EH (cell line): ENCODE measurements at regions not wholly inside any gene's neighbourhood (a gene's known extent, or its start where the extent isn't known, plus 50 kb on each side); places are given as distances from the start of the nearest gene placed in this dataset.
A peak's percentile ranks its signal among the peaks of the same experiment; 100 is the strongest.

Source experiments
- DNase-seq: peaks from one replicate; pipeline ENCODE4 v3.0.0-alpha.2; 2015; ENCODE audit warnings: low read depth

DNA sequence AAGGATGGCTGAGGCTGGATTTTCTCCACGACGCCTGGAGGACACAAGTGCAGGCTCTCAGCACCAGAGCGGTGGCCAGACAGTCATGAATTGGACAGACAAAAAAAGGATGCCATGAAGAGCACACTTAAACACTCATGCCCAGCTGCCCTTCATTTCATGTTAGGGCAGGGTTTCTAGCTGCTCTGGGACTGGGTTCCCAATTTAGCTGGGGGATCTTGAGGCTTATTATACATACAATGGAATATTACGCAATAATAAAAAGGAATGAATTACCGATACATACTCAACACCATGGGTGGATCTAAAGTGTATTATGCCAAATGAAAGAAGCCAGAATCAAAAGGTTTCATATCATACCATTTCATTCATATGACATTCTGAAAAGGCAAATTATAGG lies 512.1 kb upstream of the LRRC4C start:
- no peak for DNase-seq

- DNase-seq, result no peak
These were observed 519.5 kb upstream of the LRRC4C start for GRCh38 chr11:41978945-41979344.

DNA sequence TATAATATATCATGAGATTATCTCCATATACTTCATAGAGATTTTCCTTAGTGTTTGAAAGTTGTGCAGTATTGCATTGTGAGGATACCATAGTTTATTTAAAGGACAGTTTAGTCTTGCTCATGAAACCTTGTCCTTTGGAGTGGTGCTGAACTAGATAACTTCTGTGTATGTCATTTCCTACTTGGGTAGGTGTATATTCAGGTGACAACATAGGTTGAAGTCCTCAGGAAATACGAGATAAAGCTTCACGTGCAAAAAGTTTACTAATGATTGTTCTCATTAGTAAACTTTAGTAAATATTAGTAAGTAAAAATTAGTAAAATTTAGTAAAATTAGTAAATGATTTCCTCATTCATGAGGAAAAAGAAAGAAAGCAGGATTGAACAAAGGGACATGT lies 521.3 kb upstream of the LRRC4C start:
- no peak for DNase-seq

- DNase-seq, result no peak
These were observed 522.8 kb upstream of the LRRC4C start for GRCh38 chr11:41982276-41982675.

GRCh38 chr11:41982975-41983374 lies 523.5 kb upstream of the LRRC4C start:
- no peak for DNase-seq

DNA sequence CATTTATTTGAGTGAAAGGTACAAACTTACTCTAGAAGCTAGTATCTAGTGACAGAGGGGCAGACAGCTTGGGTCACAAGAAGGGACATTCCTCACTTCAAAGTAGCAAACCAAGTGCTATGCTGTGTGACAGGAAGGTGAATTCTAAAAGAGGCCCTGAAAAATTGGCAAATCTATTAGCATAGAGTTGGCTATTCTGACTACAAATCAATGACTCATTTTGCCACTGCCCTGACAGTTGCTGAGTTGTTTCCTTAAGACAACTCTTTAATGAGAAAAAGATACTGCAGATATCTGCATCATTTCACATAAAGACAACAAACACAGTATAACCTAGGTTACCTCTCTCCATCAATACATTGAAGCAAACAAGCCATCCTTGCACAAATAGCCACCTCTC lies 524.0 kb upstream of the LRRC4C start:
- DNase-seq, result no peak

DNA sequence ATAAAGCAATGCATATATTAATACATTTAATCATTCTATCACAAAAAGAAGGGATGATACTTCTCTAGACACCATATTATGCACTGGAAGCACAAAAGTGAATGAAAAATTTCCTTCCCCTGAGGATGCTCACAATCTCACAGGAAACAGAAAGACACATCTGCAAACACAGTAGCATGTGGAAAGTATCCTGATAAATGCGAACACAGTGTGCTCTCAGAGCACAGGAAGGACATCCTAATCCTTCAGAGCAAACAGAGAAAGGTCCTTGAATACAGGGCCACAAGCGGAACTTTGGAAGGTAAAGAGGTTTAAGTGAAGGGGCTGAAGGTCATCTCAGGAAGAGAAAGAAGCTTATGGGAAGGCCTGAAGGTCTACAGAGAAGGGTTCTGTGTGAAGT lies 524.6 kb upstream of the LRRC4C start:
- no peak for DNase-seq

DNA sequence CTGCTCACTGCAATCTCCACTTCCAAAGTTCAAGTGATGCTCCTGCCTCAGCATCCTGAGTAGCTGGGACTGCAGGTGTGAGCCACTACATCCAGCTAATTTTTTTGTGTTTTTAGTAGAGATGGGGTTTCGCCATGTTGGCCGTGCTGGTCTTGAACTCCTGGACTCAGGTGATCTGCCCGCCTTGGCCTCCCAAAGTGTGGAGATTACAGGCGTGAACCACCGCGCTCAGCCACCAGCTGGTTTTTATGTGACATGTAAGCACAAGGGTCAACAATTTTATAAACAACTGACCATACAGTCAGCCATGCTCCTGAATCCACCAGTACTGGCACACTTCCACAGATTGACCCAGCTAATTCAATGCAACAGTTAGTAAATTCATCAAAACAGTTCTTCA lies 526.3 kb upstream of the LRRC4C start:
- DNase-seq, result no peak

DNA sequence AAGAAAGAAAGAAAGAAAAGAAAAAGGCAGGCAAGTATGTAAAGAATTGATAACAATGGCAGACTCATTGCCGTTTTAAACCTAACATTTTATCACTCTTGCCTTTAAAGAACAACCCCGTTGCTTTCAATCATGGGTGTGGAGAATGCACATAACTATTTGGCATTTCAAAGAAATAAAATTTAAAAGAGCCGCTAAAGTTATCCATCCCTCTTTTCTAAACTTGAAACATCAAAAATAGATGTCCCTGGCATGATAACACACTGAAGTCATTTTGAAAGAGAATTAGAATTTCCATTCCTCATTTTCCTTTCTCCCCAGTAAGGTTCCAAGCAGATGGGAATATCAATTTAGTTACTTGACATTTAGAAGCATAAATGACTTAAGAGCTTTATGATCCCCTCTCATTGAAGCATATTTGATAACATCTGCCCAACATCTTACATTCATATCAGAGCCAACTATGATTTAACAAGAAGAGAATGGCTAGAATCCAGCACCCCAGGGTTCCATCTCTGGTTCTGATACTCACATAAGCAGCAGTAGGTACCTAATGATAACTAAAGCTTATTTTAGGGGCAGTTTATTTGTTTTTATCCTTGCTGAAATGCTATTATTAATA lies 529.6 kb upstream of the LRRC4C start:
- DNase-seq, result peak; percentile 45

DNA sequence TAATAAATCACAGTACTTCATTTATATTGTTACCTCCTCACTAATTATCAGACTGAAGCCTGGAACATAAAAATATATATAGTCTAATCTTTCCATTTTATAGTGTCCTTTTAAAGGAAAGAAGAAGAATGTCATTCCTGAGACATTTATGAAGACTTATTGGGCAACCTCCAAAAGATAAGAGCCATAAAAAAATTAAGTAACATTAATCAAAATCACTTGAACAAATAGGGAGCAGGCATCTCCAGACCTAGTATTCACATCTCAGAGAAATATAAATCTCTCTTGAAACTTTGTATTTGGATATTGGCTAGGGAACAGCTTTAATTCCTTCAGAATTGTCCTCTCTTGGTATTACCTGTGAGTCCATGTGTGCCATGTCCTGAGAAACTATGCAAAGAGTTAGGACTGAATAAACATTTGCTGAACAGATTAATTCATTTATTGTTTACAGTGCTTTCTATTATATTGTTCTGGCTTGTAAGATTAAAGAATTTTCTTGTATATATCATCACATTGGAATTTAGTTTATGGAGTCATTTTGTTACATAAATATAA lies 530.5 kb upstream of the LRRC4C start:
- DNase-seq, result no peak

DNA sequence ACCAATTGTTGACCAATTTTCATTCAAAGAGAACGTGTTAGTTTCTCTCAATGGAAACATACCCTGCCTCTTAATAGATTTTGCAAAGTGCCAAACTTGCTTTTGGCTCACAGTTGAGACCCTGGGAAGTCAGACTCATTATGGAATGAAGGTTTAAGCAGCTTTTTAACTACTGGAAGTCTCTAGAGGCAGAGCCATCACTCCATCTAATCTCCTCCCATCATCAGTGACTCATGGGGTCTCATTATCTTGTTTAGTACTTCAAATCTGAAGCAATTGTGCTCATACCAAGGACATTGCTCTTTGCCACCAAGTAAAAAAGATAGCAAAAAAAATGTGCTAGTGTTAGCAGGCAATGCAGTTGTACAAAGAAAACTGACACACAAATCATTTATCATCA lies 537.1 kb upstream of the LRRC4C start:
- peak; percentile 74 for DNase-seq

DNA sequence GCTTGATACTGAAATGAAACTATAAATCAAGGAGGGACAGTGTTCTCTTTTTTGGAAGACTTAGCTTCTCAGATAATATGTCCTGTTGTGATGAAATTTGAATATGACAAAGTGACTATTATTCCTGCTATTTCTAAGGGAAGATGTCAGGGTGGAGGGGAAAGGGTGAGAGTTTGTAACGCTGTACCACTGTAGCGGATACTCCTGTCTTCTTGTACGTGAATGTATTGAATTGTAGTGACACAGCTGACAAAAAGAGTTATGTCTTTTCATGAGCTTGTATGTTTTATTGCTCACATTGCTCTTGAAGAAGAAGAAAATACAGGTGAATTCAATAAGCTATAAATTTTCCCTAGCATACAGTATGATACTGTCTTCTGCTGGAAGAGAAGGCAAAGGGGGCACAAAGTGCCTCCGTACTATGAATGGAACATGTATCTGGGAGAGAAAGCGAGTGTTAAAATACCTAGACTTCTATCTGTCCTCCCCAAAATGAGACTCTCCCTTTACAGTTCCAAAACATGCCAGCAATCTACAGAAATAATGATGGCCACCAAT lies 538.5 kb upstream of the LRRC4C start:
- DNase-seq, result no peak

GRCh38 chr11:41999066-41999465 lies 539.6 kb upstream of the LRRC4C start:
- no peak for DNase-seq

DNA sequence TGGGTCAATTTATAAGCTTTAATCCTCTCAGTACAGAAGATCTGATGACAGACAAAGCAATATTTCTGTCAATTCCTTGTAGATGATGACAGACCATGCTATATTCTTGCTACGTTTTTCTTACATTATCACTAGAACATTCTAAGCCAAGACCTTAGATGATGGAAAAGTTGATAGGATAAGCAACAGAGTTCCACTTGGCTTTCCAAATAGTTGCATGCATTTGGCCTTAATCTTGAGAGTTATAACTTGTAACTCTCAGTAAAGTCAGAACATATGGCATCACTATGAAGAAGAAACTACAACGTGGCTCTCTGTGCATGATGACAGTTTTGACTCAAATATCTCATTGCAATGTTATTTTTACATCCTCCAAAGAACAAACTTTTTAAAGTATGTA lies 544.3 kb upstream of the LRRC4C start:
- DNase-seq, result no peak

DNA sequence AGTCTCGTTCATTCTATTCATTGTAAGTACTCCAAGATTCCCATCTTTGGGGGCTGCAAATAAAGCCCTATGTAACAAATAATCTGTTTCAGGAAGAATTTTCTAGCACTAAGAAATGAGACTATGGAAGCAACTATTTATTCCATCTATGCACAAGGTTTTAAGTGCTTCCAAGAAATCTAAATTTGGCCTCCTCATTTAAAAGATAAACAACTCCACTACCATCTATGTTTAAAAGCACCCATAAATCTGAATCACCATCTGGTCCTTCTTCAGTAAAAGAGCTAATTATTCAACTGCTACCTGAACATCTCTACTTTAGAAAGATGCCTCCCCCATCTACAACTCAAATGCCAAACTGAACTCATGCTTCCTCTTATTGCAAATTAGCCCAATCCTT lies 547.3 kb upstream of the LRRC4C start:
- DNase-seq, result no peak

- peak; percentile 58 for DNase-seq
These were observed 552.8 kb upstream of the LRRC4C start for GRCh38 chr11:42012271-42012670.

- DNase-seq, result peak; percentile 34
These were observed 554.3 kb upstream of the LRRC4C start for GRCh38 chr11:42013656-42014201.

GRCh38 chr11:42021911-42022310 lies 562.5 kb upstream of the LRRC4C start:
- no peak for DNase-seq

DNA sequence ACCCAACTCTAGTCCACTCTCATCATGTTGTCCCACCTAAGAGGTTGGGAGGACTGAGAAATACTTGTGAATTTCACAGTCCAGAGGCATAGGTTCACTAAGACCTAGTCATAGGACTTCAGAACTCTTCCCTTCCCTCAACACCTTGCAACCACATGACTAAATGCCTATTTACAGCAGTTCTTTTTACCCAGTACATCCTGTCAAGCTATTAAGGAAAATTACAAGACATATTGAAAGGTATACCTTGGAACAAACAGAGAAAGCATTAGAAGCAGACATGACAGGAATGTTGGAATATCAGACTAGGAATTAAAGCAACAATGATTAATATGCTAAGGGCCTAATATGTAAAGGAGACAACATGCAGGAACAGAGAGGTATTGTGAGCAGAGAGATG lies 563.8 kb upstream of the LRRC4C start:
- no peak for DNase-seq

DNA sequence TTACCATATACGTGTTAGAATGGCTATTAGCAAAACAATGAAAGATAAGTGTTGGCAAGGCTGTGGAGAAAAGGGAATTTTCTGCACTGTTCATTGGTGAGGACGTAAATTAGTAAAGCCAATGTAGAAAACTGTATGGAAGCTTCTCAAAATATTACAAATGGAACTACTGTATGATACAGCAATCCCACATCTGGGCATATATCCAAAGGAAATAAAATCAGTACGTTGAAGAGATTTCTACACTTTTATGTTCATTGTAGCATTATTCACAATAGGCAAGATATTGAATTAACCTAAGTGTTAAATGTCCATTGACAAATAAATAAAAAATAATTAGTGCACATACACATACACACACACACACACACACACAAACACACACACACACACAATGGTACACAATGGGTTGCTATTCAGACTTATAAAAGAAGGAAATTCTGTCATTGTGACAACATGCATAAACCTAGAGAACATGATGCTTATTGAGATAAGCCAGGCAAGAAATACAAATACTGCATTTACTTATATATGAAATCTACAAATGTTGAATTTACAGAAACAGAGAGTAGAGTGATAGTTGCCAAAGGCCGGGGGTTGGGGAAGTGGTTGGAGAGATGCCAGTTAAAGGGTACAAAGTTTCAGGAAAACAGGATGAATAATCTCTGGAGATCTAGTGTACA lies 565.8 kb upstream of the LRRC4C start:
- peak; percentile 40 for DNase-seq

GRCh38 chr11:42034826-42035225 lies 575.4 kb upstream of the LRRC4C start:
- peak; percentile 29 for DNase-seq

DNA sequence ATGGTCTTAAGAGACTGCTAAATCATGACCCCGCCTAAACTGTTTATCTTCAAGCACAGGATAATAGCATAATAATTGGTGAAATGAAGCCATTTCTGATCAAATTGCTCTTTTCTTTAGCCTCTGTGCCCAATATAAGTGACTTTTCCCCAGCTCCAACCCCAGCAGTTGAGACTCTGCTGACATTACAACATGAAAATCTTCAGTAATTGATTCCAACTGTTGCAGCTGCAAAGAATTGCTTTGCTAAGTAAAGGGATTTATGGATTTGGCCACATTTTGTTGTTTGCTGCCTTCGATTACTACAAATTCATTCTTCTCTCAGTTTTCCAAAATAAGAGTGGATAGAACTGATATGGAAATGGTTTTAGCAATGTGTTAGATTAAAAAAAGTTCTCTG lies 576.7 kb upstream of the LRRC4C start:
- no peak for DNase-seq

GRCh38 chr11:42043312-42043711 lies 583.9 kb upstream of the LRRC4C start:
- DNase-seq, result peak; percentile 52
